GM23338 (cell line): ENCODE measurements at regions not wholly inside any gene's neighbourhood (a gene's known extent, or its start where the extent isn't known, plus 50 kb on each side); places are given as distances from the start of the nearest gene placed in this dataset.
"Not testable (repeated sequence)": the region's sequence is repeated elsewhere in the genome, so short reads cannot be mapped to it uniquely, and the experiment has no call there.

Experiments
- ATAC-seq: fragments of 200-7000 bp; cut with Tn5 transposase; 3 replicates; pipeline ENCODE4 v1.9.1; 2020
- DNase-seq: peaks from one replicate; pipeline ENCODE4 v3.0.0-alpha.2; 2015; ENCODE audit warnings: low spot score
- H2AFZ ChIP-seq: fragments of 200-600 bp; sonication (generic); 2 replicates; pipeline ENCODE4 v1.8.0; 2016; ENCODE audit warnings: antibody characterized with exemption, mild to moderate bottlenecking, moderate library complexity
- H3F3A ChIP-seq: fragments of 200-600 bp; sonication (generic); replicated peaks from 2 replicates; pipeline ENCODE4 v1.8.0; 2017; ENCODE audit warnings: antibody characterized with exemption, mixed run types, low read depth
- H3K27ac ChIP-seq: fragments of 200-600 bp; sonication (generic); 2 replicates; pipeline ENCODE4 v1.6.1; 2016; ENCODE audit warnings: low read depth
- H3K27me3 ChIP-seq: fragments of 200-600 bp; sonication (generic); 2 replicates; pipeline ENCODE4 v1.8.0; 2016; ENCODE audit warnings: mild to moderate bottlenecking, mixed run types, moderate library complexity; ENCODE audit not compliant: insufficient read depth
- H3K36me3 ChIP-seq: fragments of 200-600 bp; sonication (generic); 2 replicates; pipeline ENCODE4 v1.8.0; 2016; ENCODE audit warnings: mild to moderate bottlenecking; ENCODE audit not compliant: insufficient read depth
- H3K4me1 ChIP-seq: fragments of 200-600 bp; sonication (generic); 2 replicates; pipeline ENCODE4 v1.8.0; 2016; ENCODE audit warnings: mild to moderate bottlenecking, moderate library complexity; ENCODE audit not compliant: insufficient read depth
- H3K4me2 ChIP-seq: fragments of 200-600 bp; sonication (generic); 2 replicates; pipeline ENCODE4 v1.7.1; 2017; ENCODE audit warnings: mixed run types
- H3K4me3 ChIP-seq: fragments of 200-600 bp; sonication (generic); 2 replicates; pipeline ENCODE4 v1.6.1; 2016; ENCODE audit warnings: mixed run types
- H3K79me2 ChIP-seq: fragments of 200-600 bp; sonication (generic); replicated peaks from 2 replicates; pipeline ENCODE4 v1.8.0; 2017; ENCODE audit warnings: mild to moderate bottlenecking; ENCODE audit not compliant: insufficient read depth
- H3K9me2 ChIP-seq: fragments of 200-600 bp; sonication (generic); 2 replicates; pipeline ENCODE4 v1.8.0; 2017; ENCODE audit not compliant: insufficient read depth
- H4K20me1 ChIP-seq: fragments of 200-600 bp; sonication (generic); replicated peaks from 2 replicates; pipeline ENCODE4 v1.8.0; 2017; ENCODE audit warnings: mild to moderate bottlenecking; ENCODE audit not compliant: insufficient read depth
- H3K27ac Mint-ChIP-seq: 2 replicates; pipeline ENCODE4 v1.8.0; 2020; ENCODE audit warnings: inconsistent platforms, mild to moderate bottlenecking, moderate library complexity, mixed read lengths
- H3K27me3 Mint-ChIP-seq: 3 replicates; pipeline ENCODE4 v1.8.0; 2022; ENCODE audit warnings: low read depth, mild to moderate bottlenecking, moderate library complexity, mixed read lengths, inconsistent platforms; ENCODE audit not compliant: insufficient read depth, poor library complexity
- H3K36me3 Mint-ChIP-seq: 3 replicates; pipeline ENCODE4 v1.8.0; 2021; ENCODE audit warnings: low read depth, mild to moderate bottlenecking, inconsistent platforms, moderate library complexity, mixed read lengths
- H3K4me1 Mint-ChIP-seq: 3 replicates; pipeline ENCODE4 v1.8.0; 2020; ENCODE audit warnings: mild to moderate bottlenecking, inconsistent platforms, mixed read lengths
- H3K4me3 Mint-ChIP-seq: 3 replicates; pipeline ENCODE4 v1.8.0; 2021; ENCODE audit warnings: moderate library complexity, mild to moderate bottlenecking, inconsistent platforms, mixed read lengths
- H3K9me3 Mint-ChIP-seq: 3 replicates; pipeline ENCODE4 v1.8.0; 2020; ENCODE audit warnings: moderate library complexity, mild to moderate bottlenecking, inconsistent platforms, mixed read lengths
- CREB1 ChIP-seq: fragments of 250-450 bp; sonication (Bioruptor Pico); IDR thresholded peaks from 2 replicates; pipeline ENCODE4 v1.5.0; 2020; ENCODE audit warnings: low read depth, mild to moderate bottlenecking, moderate library complexity
- EZH2phosphoT487 ChIP-seq: fragments of 200-600 bp; sonication (generic); IDR thresholded peaks from one replicate; pipeline ENCODE4 v1.8.1; 2018; ENCODE audit warnings: antibody characterized with exemption; ENCODE audit not compliant: unreplicated experiment
- NANOG ChIP-seq: IDR thresholded peaks from 2 replicates; pipeline ENCODE4 v1.6.1; 2016; ENCODE audit warnings: antibody characterized with exemption, borderline replicate concordance
- ZNF114 ChIP-seq: fragments of 250-450 bp; sonication (Bioruptor Pico); IDR thresholded peaks from 2 replicates; pipeline ENCODE4 v1.5.0; 2020; ENCODE audit warnings: mild to moderate bottlenecking, moderate library complexity
- ZNF331 ChIP-seq: fragments of 250-450 bp; sonication (Bioruptor Pico); IDR thresholded peaks from 2 replicates; pipeline ENCODE4 v1.5.0; 2020; ENCODE audit warnings: low read depth, mild to moderate bottlenecking, moderate library complexity
- TF ChIP-seq, protein P1 (sequence below), 2 experiments: fragments of 200-600 bp in 1 of 2; sonication (generic) in 1 of 2; conservative IDR thresholded peaks; 2 replicates each; pipeline versions ENCODE4 v1.5.1 to v1.6.1; 2016 to 2017; ENCODE audit warnings: antibody characterized with exemption in 2 of 2, low read depth in 2 of 2, mild to moderate bottlenecking in 2 of 2, moderate library complexity in 1 of 2
- TF ChIP-seq, protein P2 (sequence below): fragments of 250-450 bp; sonication (Bioruptor Pico); IDR thresholded peaks from 2 replicates; pipeline ENCODE4 v1.5.0; 2020; ENCODE audit warnings: mild to moderate bottlenecking, moderate library complexity

DNA sequence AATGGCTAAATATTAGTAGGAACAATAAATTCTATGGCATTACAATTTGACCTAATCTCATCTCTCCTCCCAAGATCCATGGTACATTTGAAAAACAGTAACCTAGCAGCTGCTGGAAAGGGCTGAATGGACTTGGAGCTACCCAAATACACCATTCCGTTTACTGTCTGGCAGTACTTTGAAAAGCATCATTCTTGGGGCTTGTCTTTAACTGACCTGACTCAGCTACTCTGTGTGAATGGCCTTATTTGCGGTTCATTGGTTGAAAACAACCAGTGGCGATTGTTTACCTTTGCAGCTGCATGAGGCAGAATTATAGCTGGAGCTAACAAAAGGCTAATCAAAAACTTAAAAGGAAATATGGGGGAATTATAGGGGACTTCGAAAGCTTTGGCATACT, 311.2 kb upstream of the MCTP2 start (continued):
- TF ChIP-seq ZNF331 (CRISPR knock-in tag) (no peak), ZNF114 (CRISPR knock-in tag) (no peak), CREB1 (no peak), NANOG (no peak), EZH2phosphoT487 (no peak)
- TF ChIP-seq, protein P1, sequence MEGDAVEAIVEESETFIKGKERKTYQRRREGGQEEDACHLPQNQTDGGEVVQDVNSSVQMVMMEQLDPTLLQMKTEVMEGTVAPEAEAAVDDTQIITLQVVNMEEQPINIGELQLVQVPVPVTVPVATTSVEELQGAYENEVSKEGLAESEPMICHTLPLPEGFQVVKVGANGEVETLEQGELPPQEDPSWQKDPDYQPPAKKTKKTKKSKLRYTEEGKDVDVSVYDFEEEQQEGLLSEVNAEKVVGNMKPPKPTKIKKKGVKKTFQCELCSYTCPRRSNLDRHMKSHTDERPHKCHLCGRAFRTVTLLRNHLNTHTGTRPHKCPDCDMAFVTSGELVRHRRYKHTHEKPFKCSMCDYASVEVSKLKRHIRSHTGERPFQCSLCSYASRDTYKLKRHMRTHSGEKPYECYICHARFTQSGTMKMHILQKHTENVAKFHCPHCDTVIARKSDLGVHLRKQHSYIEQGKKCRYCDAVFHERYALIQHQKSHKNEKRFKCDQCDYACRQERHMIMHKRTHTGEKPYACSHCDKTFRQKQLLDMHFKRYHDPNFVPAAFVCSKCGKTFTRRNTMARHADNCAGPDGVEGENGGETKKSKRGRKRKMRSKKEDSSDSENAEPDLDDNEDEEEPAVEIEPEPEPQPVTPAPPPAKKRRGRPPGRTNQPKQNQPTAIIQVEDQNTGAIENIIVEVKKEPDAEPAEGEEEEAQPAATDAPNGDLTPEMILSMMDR (conservative IDR thresholded peaks at IDR 0.05; ENCODE audit: low read depth in 2 of 2), result no peak

DNA sequence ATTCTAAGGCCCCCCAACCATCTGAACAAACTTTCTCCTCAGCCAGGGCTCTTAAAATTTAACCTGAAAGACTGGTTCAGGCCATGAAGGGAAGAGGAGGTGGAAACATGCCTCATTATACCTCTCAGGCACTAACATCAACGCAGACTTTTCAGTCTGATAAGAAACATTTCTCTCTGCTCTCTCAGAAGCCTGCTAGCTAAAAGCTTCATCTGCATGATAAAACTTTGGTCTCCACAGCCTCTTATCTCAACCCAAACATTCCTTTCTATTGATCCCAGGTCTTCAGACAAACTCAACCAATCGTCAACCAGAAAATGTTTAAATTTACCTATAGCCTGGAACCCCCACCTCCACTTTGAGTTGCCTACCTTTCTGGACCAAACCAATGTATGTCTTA, 312.6 kb upstream of the MCTP2 start:
- H3K9me3 Mint-ChIP-seq, H3K36me3 ChIP-seq, H3K4me3 ChIP-seq, H3K36me3 Mint-ChIP-seq, H4K20me1 ChIP-seq, H3K79me2 ChIP-seq, H3K4me3 Mint-ChIP-seq, H2AFZ ChIP-seq, H3K27me3 ChIP-seq, H3F3A ChIP-seq, H3K27me3 Mint-ChIP-seq, H3K9me2 ChIP-seq: not testable (repeated sequence)
- Mint-ChIP-seq H3K27ac (0 out of 2 replicates have a peak overlapping the region, but pooled peaks have one; percentile 31), H3K4me1 (peaks cover 18% of the 10 kb centered on the region)
- peaks cover 27% of the 10 kb centered on the region for H3K4me1 ChIP-seq
- H3K4me2 ChIP-seq, result peak overlapping the region; percentile 10; the same call in 1 of the 2 replicates
- DNase-seq (peak; percentile 67), ATAC-seq (peak; percentile 71)
- peak overlapping the region; percentile 24; the same call in 1 of the 2 replicates for H3K27ac ChIP-seq
- TF ChIP-seq, protein P2, sequence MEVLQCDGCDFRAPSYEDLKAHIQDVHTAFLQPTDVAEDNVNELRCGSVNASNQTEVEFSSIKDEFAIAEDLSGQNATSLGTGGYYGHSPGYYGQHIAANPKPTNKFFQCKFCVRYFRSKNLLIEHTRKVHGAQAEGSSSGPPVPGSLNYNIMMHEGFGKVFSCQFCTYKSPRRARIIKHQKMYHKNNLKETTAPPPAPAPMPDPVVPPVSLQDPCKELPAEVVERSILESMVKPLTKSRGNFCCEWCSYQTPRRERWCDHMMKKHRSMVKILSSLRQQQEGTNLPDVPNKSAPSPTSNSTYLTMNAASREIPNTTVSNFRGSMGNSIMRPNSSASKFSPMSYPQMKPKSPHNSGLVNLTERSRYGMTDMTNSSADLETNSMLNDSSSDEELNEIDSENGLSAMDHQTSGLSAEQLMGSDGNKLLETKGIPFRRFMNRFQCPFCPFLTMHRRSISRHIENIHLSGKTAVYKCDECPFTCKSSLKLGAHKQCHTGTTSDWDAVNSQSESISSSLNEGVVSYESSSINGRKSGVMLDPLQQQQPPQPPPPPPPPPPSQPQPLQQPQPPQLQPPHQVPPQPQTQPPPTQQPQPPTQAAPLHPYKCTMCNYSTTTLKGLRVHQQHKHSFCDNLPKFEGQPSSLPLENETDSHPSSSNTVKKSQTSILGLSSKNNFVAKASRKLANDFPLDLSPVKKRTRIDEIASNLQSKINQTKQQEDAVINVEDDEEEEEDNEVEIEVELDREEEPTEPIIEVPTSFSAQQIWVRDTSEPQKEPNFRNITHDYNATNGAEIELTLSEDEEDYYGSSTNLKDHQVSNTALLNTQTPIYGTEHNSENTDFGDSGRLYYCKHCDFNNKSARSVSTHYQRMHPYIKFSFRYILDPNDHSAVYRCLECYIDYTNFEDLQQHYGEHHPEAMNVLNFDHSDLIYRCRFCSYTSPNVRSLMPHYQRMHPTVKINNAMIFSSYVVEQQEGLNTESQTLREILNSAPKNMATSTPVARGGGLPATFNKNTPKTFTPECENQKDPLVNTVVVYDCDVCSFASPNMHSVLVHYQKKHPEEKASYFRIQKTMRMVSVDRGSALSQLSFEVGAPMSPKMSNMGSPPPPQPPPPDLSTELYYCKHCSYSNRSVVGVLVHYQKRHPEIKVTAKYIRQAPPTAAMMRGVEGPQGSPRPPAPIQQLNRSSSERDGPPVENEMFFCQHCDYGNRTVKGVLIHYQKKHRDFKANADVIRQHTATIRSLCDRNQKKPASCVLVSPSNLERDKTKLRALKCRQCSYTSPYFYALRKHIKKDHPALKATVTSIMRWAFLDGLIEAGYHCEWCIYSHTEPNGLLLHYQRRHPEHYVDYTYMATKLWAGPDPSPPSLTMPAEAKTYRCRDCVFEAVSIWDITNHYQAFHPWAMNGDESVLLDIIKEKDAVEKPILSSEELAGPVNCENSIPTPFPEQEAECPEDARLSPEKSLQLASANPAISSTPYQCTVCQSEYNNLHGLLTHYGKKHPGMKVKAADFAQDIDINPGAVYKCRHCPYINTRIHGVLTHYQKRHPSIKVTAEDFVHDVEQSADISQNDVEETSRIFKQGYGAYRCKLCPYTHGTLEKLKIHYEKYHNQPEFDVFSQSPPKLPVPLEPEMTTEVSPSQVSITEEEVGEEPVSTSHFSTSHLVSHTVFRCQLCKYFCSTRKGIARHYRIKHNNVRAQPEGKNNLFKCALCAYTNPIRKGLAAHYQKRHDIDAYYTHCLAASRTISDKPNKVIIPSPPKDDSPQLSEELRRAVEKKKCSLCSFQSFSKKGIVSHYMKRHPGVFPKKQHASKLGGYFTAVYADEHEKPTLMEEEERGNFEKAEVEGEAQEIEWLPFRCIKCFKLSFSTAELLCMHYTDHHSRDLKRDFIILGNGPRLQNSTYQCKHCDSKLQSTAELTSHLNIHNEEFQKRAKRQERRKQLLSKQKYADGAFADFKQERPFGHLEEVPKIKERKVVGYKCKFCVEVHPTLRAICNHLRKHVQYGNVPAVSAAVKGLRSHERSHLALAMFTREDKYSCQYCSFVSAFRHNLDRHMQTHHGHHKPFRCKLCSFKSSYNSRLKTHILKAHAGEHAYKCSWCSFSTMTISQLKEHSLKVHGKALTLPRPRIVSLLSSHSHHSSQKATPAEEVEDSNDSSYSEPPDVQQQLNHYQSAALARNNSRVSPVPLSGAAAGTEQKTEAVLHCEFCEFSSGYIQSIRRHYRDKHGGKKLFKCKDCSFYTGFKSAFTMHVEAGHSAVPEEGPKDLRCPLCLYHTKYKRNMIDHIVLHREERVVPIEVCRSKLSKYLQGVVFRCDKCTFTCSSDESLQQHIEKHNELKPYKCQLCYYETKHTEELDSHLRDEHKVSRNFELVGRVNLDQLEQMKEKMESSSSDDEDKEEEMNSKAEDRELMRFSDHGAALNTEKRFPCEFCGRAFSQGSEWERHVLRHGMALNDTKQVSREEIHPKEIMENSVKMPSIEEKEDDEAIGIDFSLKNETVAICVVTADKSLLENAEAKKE, result 0 out of 2 replicates have a peak, but pooled peaks have one; percentile 47
